ENCODE measurements at regions not wholly inside any gene's neighbourhood (a gene's known extent, or its start where the extent isn't known, plus 50 kb on each side); places are given as distances from the start of the nearest gene placed in this dataset.
"Not testable (repeated sequence)": the region's sequence is repeated elsewhere in the genome, so short reads cannot be mapped to it uniquely, and the experiment has no call there.

DNA sequence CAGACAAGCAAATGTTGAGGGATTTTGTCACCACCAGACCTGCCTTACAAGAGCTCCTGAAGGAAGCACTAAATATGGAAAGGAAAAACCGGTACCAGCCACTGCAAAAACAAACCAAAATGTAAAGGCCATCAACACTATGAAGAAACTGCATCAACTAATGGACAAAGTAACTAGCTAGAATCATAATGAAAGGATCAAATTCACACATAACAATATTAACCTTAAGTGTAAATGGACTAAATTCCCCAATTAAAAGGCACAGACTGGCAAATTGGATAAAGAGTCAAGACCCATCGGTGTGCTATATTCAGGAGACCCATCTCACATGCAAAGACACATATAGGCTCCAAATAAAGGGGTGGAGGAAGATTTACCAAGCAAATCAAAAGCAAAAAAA is 173.2 kb upstream of the KCNMB2 start:
- TF ChIP-seq CTCF, POLR2A (IDR thresholded peaks at IDR 0.05): not testable (repeated sequence)

All from heart left ventricle (tissue), 13 donors.